ENCODE measurements at regions not wholly inside any gene's neighbourhood (a gene's known extent, or its start where the extent isn't known, plus 50 kb on each side); places are given as distances from the start of the nearest gene placed in this dataset.
"Not testable (repeated sequence)": the region's sequence is repeated elsewhere in the genome, so short reads cannot be mapped to it uniquely, and the experiment has no call there.

DNA sequence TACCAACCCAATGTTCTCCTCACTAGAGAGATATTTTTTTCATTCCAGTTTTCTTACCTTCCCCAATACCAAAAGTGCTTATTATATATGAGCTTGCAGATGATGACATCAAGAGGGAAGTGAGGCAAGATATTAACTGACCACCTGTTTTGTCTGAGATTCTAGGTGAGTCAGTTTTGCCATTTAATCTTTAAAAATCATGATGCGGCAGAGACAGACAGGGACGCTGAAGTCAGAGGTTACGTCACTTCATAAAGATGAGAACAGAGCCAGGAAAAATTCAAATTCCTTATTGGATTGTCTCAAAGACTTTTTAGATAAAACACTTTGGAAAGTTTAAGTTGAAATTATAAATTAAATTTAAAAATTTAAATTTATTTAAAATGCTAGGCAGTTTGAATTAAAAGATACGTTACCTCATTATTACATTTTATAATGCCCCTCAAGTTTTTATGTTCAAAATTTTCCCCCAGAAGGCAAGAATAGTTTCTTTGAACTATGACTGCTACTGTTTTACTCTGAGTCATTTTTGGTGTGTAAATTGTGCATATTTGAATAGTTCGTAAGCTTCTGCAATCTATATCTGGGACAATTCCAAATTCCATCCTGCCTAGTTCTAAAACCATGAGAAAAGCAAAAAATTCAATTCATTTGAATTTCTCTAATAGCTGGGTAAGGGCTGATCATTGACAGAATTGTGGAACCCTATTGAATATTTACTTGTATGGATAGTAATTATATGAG is 839.6 kb upstream of the GOT2 start:
- peaks cover 14% of the 10 kb centered on the region for H3K9me3 Mint-ChIP-seq
- no peaks in the 10 kb centered on the region for H3K36me3 Mint-ChIP-seq (ENCODE audit: low read depth)
- H3K4me3 Mint-ChIP-seq: no peak overlapping the region
- no peaks in the 10 kb centered on the region for H3K4me1 Mint-ChIP-seq (ENCODE audit: low read depth)
- no peaks in the 10 kb centered on the region for H3K27me3 Mint-ChIP-seq
- H3K27ac Mint-ChIP-seq: no peak overlapping the region

DNA sequence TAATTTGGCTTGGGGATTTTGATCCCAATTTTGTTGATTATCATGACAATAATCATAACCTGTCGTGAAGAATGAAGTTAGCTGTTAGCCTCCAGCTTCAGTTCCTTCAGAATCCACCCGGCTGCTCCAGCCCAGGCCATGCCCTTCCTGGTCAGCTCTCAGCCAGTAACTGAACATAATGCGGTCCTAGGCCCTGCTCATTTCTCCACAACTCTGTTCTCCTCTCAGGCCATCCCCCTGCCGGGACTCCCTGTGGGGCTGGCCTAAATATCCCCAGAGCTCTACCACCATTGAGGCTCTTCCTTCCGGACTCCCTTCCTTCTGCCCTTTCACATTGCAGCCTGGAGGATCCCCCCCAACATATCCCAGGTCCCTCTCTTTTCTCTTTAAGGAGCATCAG is 833.4 kb upstream of the GOT2 start:
- no peak overlapping the region for H3K27ac Mint-ChIP-seq
- H3K4me3 Mint-ChIP-seq: no peak overlapping the region
- H3K4me1 Mint-ChIP-seq (ENCODE audit: low read depth): no peaks in the 10 kb centered on the region
- peaks cover 15% of the 10 kb centered on the region for H3K9me3 Mint-ChIP-seq
- H3K36me3 Mint-ChIP-seq (ENCODE audit: low read depth): no peaks in the 10 kb centered on the region
- no peaks in the 10 kb centered on the region for H3K27me3 Mint-ChIP-seq

- H3K4me1 Mint-ChIP-seq (ENCODE audit: low read depth): no peaks in the 10 kb centered on the region
- no peaks in the 10 kb centered on the region for H3K27me3 Mint-ChIP-seq
- H3K4me3 Mint-ChIP-seq: no peak overlapping the region
- H3K36me3 Mint-ChIP-seq (ENCODE audit: low read depth): no peaks in the 10 kb centered on the region
- H3K9me3 Mint-ChIP-seq: peaks cover 15% of the 10 kb centered on the region
- H3K27ac Mint-ChIP-seq: no peak overlapping the region
Observed at GRCh38 chr16:59566446-59566845, 832.3 kb upstream of the GOT2 start.

DNA sequence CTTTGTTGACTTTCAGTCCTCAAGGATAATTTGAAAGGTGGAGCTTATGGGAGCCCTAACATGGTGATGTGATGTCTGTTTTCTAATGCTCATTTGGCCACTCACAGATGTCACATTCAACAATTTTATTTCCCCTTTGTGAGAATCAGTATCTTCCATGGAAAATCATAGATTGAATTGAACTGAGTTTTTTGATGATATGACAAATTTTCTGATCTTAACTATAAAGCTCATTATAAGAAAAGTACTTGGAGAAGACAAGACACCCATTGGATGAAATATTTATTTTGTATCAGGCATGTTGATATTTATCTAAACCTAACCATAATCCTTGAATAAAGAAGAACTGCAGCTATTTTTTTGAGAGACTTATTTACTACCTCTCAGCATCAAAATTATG is 824.6 kb upstream of the GOT2 start:
- Mint-ChIP-seq H3K36me3 (ENCODE audit: low read depth) (no peaks in the 10 kb centered on the region), H3K4me1 (ENCODE audit: low read depth) (no peaks in the 10 kb centered on the region), H3K9me3 (peaks cover 9% of the 10 kb centered on the region), H3K4me3 (no peak overlapping the region), H3K27ac (no peak overlapping the region), H3K27me3 (no peaks in the 10 kb centered on the region)

DNA sequence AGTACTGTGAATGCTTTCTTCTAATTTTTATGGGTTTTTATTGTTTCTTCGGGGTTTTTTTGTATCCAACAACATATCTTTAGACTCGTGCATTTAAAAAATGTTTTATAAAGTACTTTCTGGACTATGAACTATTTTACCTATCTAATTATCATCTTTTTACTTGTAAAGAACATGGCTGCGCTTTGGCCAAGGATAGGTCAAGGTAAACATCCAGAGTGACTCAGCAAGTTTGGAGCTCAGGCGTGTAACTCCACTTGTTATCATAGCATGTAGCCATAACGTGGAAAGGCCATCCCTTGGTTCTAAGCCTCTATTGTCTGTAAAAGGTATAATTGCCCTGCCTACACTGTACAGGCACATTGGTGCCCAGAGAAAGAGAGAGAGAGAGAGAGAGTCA is 818.0 kb upstream of the GOT2 start:
- no peak overlapping the region for H3K4me3 Mint-ChIP-seq
- peaks cover 18% of the 10 kb centered on the region for H3K9me3 Mint-ChIP-seq
- no peak overlapping the region for H3K27ac Mint-ChIP-seq
- H3K27me3 Mint-ChIP-seq: no peaks in the 10 kb centered on the region
- H3K4me1 Mint-ChIP-seq (ENCODE audit: low read depth): no peaks in the 10 kb centered on the region
- H3K36me3 Mint-ChIP-seq (ENCODE audit: low read depth): no peaks in the 10 kb centered on the region

- Mint-ChIP-seq H3K4me1 (ENCODE audit: low read depth) (no peaks in the 10 kb centered on the region), H3K27me3 (no peaks in the 10 kb centered on the region), H3K9me3 (peaks cover 8% of the 10 kb centered on the region), H3K27ac (no peak overlapping the region), H3K36me3 (ENCODE audit: low read depth) (no peaks in the 10 kb centered on the region), H3K4me3 (no peak overlapping the region)
Observed at GRCh38 chr16:59545721-59546120, 811.6 kb upstream of the GOT2 start.

DNA sequence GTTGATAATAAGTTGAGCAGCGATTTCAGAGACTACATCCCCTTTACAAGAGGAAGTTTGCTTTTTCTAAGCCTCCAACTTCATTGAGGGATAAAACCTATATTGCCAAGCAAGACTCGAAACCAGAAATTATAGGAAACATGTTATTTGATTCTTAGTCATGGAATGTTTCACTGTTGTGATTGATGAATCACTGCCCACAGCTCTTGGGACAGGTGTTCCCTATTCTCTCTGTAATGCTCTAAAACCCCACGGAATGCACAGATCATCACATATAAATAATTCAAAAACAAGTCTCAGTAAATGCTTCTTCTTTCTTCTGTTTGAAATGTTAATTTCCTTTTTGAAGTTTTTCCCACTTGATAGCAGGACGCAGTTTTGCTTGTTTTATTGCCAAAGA is 809.5 kb upstream of the GOT2 start:
- Mint-ChIP-seq H3K27me3 (no peaks in the 10 kb centered on the region), H3K27ac (no peak overlapping the region), H3K4me3 (no peak overlapping the region), H3K9me3 (peaks cover 8% of the 10 kb centered on the region), H3K4me1 (ENCODE audit: low read depth) (no peaks in the 10 kb centered on the region), H3K36me3 (ENCODE audit: low read depth) (no peaks in the 10 kb centered on the region)

DNA sequence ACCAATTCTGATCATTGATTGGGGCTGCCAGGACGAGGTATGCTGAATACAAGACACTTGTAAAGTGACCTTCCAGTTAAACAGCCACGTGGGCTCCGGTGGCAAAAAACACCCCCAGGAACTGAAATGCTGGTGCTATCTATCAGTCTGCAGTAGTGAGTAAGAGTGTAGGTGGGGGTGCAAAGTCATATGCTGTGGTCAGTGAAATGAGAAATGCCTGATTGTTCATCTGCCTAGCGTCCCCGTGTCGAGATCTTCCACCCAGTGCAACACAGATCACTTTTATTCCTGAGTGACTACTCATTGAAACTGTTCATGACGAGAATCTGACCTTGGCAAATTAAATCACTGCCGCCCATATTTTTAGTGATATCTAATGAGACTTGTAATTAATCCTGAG is 806.5 kb upstream of the GOT2 start:
- H3K27ac Mint-ChIP-seq: no peak overlapping the region
- H3K9me3 Mint-ChIP-seq: peaks cover 15% of the 10 kb centered on the region
- H3K4me1 Mint-ChIP-seq (ENCODE audit: low read depth): no peaks in the 10 kb centered on the region
- no peaks in the 10 kb centered on the region for H3K36me3 Mint-ChIP-seq (ENCODE audit: low read depth)
- no peaks in the 10 kb centered on the region for H3K27me3 Mint-ChIP-seq
- no peak overlapping the region for H3K4me3 Mint-ChIP-seq

DNA sequence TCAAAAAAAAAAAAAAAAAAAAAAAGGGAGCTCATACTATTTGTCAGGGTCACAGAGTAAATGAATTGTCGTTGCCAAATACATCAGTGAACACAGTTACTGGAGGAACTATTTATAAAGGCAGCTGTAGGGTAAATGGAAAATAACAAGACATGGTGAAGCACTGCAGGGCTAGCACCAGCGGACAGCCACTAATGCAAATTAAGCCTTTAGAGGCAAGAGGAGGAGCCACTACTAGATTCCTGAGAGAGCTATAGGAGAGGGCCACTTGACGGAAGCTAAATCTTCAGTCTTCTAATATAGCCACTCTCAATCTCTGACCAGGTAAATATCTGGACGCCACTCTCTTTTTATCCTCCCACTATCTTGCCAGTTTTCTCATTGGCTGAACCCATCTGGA is 801.2 kb upstream of the GOT2 start:
- Mint-ChIP-seq H3K36me3 (ENCODE audit: low read depth) (no peaks in the 10 kb centered on the region), H3K9me3 (peaks cover 17% of the 10 kb centered on the region), H3K4me3 (no peak overlapping the region), H3K4me1 (ENCODE audit: low read depth) (no peaks in the 10 kb centered on the region), H3K27ac (no peak overlapping the region), H3K27me3 (no peaks in the 10 kb centered on the region)

DNA sequence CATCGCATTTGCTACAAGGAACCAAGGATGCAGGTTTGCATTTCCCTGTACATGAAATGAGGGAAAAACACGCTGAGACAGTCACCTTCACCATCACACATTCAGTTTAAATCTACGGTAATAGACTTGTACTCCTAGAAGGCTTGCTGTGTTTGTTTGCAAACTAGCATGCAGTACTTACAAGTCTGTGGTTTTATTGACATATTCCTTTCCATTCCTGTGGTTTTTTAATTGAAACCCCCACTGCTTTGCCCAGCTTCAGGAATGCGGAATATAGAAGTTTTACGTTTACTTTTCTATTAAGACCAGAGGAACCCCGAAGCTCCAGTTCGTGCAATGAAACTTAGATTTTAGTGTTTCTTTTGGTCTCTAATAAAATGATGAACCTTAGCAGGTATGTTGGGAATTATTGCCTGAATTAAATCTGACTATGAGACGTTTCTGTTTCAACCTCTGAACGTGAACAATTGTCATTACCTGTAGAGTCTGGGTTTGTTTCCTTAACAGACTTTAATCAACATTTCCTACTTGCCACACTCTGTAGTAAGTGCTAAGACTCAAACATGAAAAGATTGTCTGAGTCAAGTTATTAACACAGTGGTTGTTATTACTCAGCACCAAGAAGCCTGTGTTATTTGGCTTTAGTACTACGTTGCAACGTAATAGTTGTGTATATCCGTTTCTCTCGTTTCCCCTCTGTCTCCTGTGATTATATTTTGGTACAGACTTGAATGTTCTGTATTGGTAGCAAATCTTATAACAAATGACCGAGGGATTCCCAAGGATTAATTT is 793.3 kb upstream of the GOT2 start:
- Mint-ChIP-seq H3K4me3 (no peak overlapping the region), H3K4me1 (ENCODE audit: low read depth) (no peaks in the 10 kb centered on the region), H3K27ac (no peak overlapping the region), H3K27me3 (no peaks in the 10 kb centered on the region), H3K36me3 (ENCODE audit: low read depth) (no peaks in the 10 kb centered on the region), H3K9me3 (no peaks in the 10 kb centered on the region)

DNA sequence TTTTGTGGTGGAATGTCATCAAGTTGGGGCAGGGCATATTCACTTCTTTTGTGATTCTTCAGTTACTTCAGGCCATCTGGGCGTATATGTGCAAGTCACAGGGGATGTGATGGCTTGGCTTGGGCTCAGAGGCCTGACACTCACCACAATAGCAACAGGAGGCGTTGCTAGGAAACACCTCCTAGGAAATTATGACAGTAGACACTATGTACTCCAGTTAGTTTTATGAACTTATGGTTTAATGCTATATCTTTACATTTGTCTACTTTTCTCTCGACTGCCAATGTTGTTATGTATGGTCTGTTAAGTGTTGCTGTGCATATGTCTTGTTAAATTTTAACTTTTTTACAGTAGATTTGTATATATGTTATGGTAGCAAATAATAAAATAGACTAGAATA is 788.7 kb upstream of the GOT2 start:
- Mint-ChIP-seq H3K4me1 (ENCODE audit: low read depth) (no peaks in the 10 kb centered on the region), H3K36me3 (ENCODE audit: low read depth) (no peaks in the 10 kb centered on the region), H3K9me3 (peaks cover 5% of the 10 kb centered on the region), H3K27me3 (no peaks in the 10 kb centered on the region), H3K4me3 (no peak overlapping the region), H3K27ac (no peak overlapping the region)

DNA sequence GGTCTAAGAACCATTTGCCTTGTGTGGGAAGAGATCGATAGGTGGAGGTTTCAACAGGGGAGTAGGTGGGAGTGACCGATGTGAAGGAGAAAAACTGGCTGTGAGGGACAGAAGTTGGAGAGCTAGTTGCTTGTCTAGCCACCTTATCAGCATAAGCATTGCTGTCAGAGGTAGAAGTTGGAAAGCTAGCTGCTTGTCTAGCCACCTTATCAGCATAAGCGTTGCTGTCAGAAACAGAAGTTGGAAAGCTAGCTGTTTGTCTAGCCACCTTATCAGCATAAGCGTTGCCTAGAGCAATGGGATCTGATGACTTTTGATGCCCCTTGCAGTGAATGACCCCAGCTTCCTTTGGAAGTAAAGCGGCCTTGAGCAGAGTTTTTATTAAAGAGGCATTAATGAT is 784.6 kb upstream of the GOT2 start:
- H3K4me3 Mint-ChIP-seq; H3K36me3 Mint-ChIP-seq (ENCODE audit: low read depth); H3K4me1 Mint-ChIP-seq (ENCODE audit: low read depth); H3K27me3 Mint-ChIP-seq; H3K27ac Mint-ChIP-seq: not testable (repeated sequence)
- peaks cover 28% of the 10 kb centered on the region for H3K9me3 Mint-ChIP-seq

DNA sequence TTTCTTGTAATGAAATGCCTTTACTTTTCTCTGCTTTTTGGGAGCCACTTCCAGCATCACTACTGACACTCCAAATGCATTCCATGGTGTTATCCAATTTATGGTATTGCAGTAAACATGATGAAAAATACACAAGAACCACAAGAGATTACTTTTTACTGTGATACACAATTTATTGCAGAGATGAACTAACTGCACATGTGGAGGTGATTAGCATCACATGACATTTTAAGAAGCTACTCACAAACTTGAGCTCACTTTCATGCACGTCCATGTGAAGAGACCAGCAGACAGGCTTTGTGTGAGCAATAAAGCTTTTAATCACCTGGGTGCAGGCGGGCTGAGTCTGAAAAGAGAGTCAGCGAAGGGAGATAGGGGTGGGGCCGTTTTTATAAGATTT is 780.5 kb upstream of the GOT2 start:
- Mint-ChIP-seq H3K36me3 (ENCODE audit: low read depth) (no peaks in the 10 kb centered on the region), H3K27ac (no peak overlapping the region), H3K9me3 (peaks cover 35% of the 10 kb centered on the region), H3K4me1 (ENCODE audit: low read depth) (no peaks in the 10 kb centered on the region), H3K27me3 (no peaks in the 10 kb centered on the region), H3K4me3 (no peak overlapping the region)

DNA sequence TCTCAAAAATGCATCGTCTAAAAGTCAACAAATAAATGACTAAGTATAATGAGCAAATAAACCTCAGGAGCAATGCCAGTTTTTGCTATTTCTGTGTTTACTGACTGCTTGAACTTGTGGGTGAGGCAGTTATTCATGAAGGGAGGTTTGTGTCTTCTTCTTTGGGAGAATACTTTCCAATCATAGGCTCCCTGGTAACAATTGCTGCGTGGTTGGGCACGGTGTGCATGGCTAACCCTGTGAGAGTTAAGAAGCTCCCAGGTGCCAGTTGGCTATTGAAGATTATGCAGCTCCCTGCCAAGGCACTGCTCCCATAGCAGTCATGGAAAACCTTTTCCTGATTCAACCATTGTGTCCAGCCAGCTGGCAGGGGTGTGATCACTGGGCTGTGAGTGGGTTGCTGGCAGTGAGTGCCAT is 775.9 kb upstream of the GOT2 start:
- H3K27me3 Mint-ChIP-seq: no peaks in the 10 kb centered on the region
- no peaks in the 10 kb centered on the region for H3K36me3 Mint-ChIP-seq (ENCODE audit: low read depth)
- no peak overlapping the region for H3K4me3 Mint-ChIP-seq
- no peak overlapping the region for H3K27ac Mint-ChIP-seq
- H3K9me3 Mint-ChIP-seq: peaks cover 11% of the 10 kb centered on the region
- H3K4me1 Mint-ChIP-seq (ENCODE audit: low read depth): no peaks in the 10 kb centered on the region

DNA sequence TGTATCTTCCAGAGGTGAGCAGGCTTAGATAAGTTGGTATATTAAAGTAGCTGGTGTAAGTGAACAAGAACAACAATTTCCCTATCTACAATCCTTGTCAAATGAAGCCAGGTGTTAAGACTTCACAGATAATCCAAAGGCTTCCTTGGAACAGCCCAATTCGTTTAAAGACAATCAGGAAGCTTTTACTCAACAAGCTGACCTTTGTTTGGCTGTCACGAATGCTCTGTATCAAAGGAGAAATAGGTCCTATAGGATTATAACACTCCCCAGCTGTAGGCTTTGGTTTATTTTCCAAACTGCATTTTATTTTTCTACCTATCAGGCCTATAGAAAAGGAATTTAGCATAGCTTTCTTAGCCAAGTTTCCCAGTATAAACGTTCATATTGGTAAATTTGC is 766.5 kb upstream of the GOT2 start:
- H3K36me3 Mint-ChIP-seq (ENCODE audit: low read depth): no peaks in the 10 kb centered on the region
- no peak overlapping the region for H3K4me3 Mint-ChIP-seq
- no peaks in the 10 kb centered on the region for H3K4me1 Mint-ChIP-seq (ENCODE audit: low read depth)
- peaks cover 7% of the 10 kb centered on the region for H3K9me3 Mint-ChIP-seq
- no peaks in the 10 kb centered on the region for H3K27me3 Mint-ChIP-seq
- H3K27ac Mint-ChIP-seq: no peak overlapping the region

DNA sequence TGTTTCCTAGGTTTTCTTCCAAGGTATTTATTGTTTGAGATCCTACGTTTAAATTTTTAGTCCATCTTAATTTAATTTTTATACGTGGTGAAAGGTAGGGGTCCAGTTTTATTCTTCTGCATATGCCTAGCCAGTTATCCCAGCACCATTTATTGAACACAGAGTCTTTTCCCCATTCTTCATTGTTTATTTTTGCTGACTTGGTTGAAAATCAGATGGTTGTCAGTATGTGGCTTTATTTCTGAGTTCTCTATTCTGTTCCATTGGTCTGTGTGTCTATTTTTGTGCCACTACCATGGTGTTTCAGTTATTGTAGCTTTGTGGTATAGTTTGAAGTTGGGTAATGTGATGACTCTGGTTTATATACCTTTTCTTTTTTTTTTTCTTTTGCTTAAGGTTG is 753.0 kb upstream of the GOT2 start:
- no peaks in the 10 kb centered on the region for H3K4me1 Mint-ChIP-seq (ENCODE audit: low read depth)
- no peak overlapping the region for H3K27ac Mint-ChIP-seq
- H3K9me3 Mint-ChIP-seq: peaks cover 7% of the 10 kb centered on the region
- H3K27me3 Mint-ChIP-seq: no peaks in the 10 kb centered on the region
- H3K36me3 Mint-ChIP-seq (ENCODE audit: low read depth): no peaks in the 10 kb centered on the region
- H3K4me3 Mint-ChIP-seq: no peak overlapping the region
